ENCODE measurements at regions not wholly inside any gene's neighbourhood (a gene's known extent, or its start where the extent isn't known, plus 50 kb on each side); places are given as distances from the start of the nearest gene placed in this dataset.

GRCh38 chr3:116767726-116768125 lies 58.1 kb downstream of the TUSC7 start:
- no peak for DNase-seq

DNA sequence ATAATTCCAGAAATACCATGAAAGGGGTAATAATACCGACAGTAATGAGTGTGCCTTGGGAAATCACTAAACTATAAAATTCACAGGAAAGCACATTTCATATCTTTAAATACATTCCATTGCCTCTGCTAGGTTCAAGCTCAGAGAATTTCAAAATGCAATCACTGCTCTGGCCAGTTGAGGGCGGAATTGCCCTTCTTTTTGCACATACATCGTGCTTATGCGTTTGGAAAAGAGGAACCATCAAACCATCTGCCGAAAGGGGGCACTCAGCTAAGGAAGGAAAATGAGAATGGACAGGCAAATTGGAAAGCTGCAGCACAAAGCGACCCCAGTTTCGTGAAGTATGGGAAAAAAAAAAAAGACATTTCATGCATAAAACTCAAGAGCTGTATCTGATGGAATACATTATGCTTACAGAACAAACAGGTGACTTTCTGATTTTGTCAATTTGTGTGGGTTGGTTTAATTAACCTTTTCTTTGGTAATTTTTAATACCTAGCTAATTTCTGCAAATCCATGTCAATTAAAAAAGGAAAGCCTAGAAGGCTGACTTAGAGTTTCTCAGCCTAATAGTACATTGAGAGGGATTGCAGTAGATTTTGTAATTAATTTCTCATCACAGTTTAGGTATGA lies 61.4 kb downstream of the TUSC7 start:
- no peak for DNase-seq

- DNase-seq, result no peak
Measured at GRCh38 chr3:116776880-116777785, 67.6 kb downstream of the TUSC7 start.

- DNase-seq, result no peak
Measured at GRCh38 chr3:116785226-116785625, 75.6 kb downstream of the TUSC7 start.

DNA sequence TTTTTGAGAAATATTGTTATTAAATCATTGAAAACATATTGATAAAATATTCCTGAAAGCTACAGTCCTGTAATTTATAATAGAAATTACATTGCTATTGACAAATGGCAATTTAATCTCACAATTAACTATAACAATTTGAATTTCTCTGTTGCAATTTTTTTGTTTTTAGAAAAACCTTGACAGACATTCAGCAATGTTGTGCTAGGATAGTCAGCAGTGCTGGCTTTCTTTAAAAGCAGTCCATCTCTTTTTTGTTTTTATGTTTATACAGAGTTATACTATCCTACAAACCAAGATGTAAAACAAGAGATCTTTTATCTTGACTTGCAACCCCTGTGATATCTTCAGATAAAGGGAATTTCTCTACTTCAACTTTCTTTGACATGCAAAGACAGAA lies 93.1 kb downstream of the TUSC7 start:
- DNase-seq, result no peak

GRCh38 chr3:116806351-116806750 lies 96.8 kb downstream of the TUSC7 start:
- no peak for DNase-seq

DNA sequence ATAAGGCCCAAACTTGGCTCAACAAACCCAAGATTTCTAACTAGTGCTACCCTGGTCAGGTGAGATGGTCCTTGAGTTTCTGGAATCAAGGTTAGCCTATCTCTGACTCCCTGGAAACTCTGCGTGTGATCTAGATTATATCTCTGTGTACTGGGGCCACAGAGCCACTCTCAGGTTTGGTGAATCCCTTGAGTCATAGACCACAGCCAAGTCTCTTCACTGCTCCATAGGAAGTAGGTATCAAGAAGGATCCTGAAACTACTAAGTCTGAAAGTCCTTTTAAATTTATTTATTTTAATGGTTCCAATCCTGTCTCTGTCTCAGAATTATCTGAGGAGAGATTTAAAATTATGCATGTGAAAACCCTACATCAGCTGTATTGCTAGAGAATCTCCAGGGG lies 99.1 kb downstream of the TUSC7 start:
- DNase-seq, result no peak

- no peak for DNase-seq
Measured at GRCh38 chr3:116809208-116809607, 99.6 kb downstream of the TUSC7 start.

DNA sequence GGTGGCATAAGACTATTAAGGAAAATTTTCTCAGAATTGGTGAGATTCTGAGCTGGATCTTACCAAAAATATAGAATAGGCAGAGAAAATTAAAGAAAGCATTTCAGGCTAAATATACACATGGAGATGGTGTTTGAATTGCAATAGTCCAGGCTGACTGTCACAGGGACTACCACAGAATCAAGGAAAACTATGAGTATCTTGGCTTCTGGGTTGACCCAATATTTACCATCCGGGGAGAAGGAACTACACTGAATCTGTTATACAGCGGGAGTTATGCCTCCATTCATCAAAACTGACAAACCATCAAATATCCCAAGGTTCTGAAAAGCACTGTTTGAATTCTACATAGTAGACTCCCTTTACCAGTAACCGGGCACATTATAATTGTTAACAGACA lies 102.2 kb downstream of the TUSC7 start:
- DNase-seq, result no peak

DNA sequence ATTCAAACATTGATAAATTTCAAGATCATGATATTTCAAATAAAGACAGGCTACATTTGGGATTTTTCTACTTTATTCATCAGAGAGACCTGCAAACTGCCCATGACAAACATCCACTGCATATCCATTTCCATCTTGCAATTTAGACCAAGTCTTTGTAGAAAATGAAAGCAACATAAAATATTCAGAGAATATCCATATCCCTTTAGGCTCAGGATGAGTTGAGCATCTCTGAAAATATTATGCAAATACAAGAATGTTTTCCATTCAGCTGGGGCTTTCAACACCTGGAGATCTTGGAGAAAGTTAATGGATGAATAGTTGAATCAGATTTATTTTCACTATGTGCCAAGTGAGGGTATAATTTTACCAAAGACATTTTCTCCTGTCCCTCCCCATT lies 103.4 kb downstream of the TUSC7 start:
- DNase-seq, result no peak

GRCh38 chr3:116815321-116815720 lies 105.7 kb downstream of the TUSC7 start:
- no peak for DNase-seq

DNA sequence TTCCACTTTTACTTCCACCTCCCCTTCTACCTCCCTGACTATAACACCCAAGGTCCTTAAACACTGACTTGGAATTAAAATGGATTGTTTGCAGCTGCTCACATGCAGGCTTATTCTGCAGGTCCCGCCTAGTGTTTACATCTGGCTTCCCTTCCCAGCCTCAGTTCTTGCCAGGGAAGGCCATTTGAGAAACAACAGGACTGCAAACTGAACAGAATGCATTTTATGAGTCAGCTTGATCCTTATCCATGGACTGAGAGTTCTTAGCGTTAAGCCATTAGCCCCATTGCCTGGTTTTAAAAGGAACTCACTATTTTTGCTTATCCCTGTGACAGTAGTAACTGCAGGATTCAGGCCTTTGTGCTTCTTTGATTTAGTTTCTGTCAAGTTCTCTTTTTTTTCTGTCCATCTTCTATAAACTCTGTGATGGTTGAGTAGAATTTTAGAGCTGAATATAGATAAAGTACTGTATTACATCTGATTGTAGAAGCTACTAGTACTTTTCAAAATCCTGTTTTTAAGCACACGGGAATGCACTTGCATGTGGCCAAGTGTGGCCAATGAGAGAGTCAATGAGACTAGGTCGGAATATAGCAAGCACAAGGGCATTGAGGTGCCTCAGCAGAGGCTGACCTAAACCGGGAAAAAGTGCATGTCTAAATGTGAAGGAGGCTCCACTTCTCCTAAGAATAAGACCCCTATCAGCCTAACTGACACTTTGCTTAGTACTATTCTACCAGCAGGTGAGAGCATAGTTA lies 106.4 kb downstream of the TUSC7 start:
- DNase-seq, result no peak

- no peak for DNase-seq
Measured at GRCh38 chr3:116821371-116821770, 111.8 kb downstream of the TUSC7 start.

DNA sequence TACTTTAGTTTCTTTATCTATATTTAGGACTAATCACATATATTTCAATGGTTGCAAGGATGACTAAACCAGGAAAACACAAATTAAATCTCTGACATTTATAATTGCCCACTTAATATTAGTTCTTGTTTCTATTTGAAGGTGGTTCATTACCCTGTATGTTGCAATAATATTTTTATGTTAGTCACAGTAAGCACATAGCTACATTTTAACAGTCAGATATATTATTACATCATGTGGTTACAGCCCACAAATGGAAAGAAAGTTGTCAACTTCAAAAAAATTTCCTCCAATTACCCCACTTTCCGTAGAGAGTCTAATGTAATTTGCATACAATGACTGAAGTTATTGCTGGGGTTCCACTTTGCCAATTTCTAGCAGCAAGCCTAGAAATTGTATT lies 114.6 kb downstream of the TUSC7 start:
- DNase-seq, result no peak

DNA sequence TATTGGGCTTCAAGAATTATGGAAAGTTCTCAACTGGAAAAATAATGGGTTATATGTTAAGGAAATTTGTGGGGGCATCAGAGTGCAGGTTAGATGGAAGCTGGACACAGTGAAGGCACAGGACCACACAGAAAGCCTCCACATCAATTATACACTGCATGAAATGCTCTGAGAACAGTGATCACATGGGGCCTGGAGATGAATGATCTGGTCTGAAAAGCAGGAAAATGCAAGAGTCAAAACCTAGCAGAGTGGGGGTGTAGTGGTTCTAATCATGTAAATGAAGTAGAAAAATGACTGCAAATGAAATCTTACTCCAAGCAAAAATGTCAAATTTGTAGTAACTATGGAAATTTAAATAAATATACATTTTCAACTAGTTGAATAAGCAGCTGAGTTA lies 123.6 kb downstream of the TUSC7 start:
- no peak for DNase-seq

DNA sequence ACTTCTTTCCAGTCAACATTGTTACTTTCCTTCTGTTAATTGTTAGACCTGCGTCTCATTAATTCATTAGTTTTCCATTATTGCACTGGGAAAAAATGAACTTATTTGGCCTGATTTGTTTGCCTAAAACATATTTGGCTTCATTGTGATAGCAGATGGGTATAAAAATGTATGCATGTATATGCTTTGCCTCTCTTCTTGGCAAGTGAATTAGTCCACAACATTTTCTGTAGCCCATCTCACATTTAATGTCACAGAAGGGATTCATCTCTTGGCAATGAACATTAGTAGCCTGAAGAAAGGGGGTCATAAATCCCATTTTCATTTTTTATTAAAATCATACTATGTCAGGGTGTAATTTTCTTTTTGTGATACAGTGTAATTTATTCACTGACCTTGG lies 125.2 kb downstream of the TUSC7 start:
- DNase-seq, result no peak

- DNase-seq, result no peak
Measured at GRCh38 chr3:116835658-116836057, 126.1 kb downstream of the TUSC7 start.

DNA sequence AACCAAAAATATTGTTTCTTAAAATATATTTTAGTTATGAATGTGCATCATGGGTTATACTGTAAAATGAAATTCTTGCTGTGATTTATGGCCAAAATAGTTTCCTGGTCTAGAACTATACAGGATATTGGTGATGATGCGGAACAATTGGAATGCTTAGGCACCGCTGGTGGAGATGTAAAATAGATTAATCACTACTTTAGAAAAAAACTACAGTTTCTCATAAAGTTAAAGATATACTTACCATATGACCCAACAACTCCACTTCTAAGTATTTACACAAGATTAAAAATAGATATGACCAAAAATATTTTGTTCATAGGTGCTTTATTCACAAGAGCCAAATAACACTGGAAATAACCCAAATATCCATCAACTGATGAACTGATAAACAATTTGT lies 126.7 kb downstream of the TUSC7 start:
- DNase-seq, result no peak

DNA sequence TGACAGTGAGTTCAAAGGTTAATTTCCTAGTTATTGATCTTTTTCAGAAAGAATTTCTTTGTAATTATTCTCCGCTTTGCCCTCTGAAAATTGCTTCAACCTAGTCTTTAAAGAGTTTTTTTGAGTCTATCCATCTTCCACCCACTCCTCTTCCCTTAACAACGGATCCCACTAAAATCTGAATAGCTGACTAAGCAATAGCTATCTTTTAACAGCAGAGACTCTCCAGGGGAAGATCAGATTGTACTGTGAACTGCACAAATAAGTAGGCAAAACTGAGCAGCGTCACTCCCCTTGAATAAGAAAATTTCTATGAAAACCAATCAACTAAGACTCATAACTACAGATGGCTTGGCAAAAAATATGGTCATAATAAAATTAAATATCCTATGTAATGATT lies 127.9 kb downstream of the TUSC7 start:
- DNase-seq, result no peak

GRCh38 chr3:116841003-116841735 lies 131.6 kb downstream of the TUSC7 start:
- no peak for DNase-seq

GRCh38 chr3:116842254-116842957 lies 132.8 kb downstream of the TUSC7 start:
- DNase-seq, result no peak

- no peak for DNase-seq
Measured at GRCh38 chr3:116848248-116848829, 138.8 kb downstream of the TUSC7 start.
